Ishikawa (cell line): ENCODE measurements at regions not wholly inside any gene's neighbourhood (a gene's known extent, or its start where the extent isn't known, plus 50 kb on each side); places are given as distances from the start of the nearest gene placed in this dataset.

Source experiments
- CEBPB ChIP-seq: IDR thresholded peaks from 2 replicates; pipeline ENCODE4 v1.6.1; 2012
- CREB1 ChIP-seq: IDR thresholded peaks from 2 replicates; pipeline ENCODE4 v1.6.1; 2012; ENCODE audit warnings: low read depth
- EGR1 ChIP-seq: IDR thresholded peaks from 2 replicates; pipeline ENCODE4 v1.6.1; 2012
- EP300 ChIP-seq: IDR thresholded peaks from 2 replicates; pipeline ENCODE4 v1.6.1; 2012; ENCODE audit warnings: borderline replicate concordance
- FOXM1 ChIP-seq: IDR thresholded peaks from 2 replicates; pipeline ENCODE4 v1.6.1; 2012; ENCODE audit warnings: low read depth, borderline replicate concordance
- NFIC ChIP-seq: IDR thresholded peaks from 2 replicates; pipeline ENCODE4 v1.6.1; 2012
- RAD21 ChIP-seq: IDR thresholded peaks from 2 replicates; pipeline ENCODE4 v1.6.1; 2012; ENCODE audit warnings: low read depth
- REST ChIP-seq: IDR thresholded peaks from 2 replicates; pipeline ENCODE4 v1.6.1; 2012; ENCODE audit warnings: low read depth, mild to moderate bottlenecking
- TAF1 ChIP-seq: IDR thresholded peaks from 2 replicates; pipeline ENCODE4 v1.6.1; 2012; ENCODE audit warnings: low read depth, mild to moderate bottlenecking
- TCF12 ChIP-seq: IDR thresholded peaks from 2 replicates; pipeline ENCODE4 v1.6.1; 2012; ENCODE audit warnings: low read depth
- TEAD4 ChIP-seq: IDR thresholded peaks from 2 replicates; pipeline ENCODE4 v1.6.1; 2012
- YY1 ChIP-seq: IDR thresholded peaks from 2 replicates; pipeline ENCODE4 v1.6.1; 2012; ENCODE audit warnings: low read depth
- ZBTB7A ChIP-seq: IDR thresholded peaks from 2 replicates; pipeline ENCODE4 v1.6.1; 2012; ENCODE audit warnings: low read depth
- TF ChIP-seq, protein P1 (sequence below): IDR thresholded peaks from 2 replicates; pipeline ENCODE4 v1.6.1; 2012
- TF ChIP-seq, protein P2 (sequence below): IDR thresholded peaks from 2 replicates; pipeline ENCODE4 v1.6.1; 2012

DNA sequence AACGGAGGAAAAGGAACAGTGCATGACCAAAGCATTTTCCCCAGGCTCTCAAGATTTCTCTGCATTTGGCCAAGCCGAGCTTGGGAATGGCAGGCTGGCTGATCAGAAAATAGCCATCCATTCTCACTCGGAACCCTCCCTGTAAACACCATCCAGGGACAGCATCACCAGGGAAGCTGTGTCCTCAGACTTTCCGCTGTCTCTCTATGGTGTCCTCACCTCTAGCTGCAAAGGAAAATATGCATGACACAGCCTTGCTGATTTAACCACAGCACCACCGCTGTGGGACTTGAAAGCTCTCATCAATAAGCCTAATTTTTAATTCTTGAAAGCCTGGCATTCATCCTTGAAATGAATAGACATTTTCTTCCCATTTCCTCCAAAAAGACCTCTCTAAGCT is 311.7 kb downstream of the EIPR1 start:
- TF ChIP-seq CREB1 (no peak), FOXM1 (no peak), REST (no peak), TAF1 (no peak), YY1 (no peak), TEAD4 (no peak), RAD21 (no peak), ZBTB7A (no peak), EP300 (no peak)
- TF ChIP-seq, protein P1, sequence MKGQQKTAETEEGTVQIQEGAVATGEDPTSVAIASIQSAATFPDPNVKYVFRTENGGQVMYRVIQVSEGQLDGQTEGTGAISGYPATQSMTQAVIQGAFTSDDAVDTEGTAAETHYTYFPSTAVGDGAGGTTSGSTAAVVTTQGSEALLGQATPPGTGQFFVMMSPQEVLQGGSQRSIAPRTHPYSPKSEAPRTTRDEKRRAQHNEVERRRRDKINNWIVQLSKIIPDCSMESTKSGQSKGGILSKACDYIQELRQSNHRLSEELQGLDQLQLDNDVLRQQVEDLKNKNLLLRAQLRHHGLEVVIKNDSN = no peak
- TF ChIP-seq, protein P2, sequence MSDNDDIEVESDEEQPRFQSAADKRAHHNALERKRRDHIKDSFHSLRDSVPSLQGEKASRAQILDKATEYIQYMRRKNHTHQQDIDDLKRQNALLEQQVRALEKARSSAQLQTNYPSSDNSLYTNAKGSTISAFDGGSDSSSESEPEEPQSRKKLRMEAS = no peak

- TF ChIP-seq RAD21 (no peak), ZBTB7A (no peak), EGR1 (no peak), TEAD4 (no peak), TAF1 (no peak), EP300 (no peak), FOXM1 (no peak)
- TF ChIP-seq, protein P2 = no peak
Observed at GRCh38 chr2:3062476-3063260, 314.9 kb downstream of the EIPR1 start.

DNA sequence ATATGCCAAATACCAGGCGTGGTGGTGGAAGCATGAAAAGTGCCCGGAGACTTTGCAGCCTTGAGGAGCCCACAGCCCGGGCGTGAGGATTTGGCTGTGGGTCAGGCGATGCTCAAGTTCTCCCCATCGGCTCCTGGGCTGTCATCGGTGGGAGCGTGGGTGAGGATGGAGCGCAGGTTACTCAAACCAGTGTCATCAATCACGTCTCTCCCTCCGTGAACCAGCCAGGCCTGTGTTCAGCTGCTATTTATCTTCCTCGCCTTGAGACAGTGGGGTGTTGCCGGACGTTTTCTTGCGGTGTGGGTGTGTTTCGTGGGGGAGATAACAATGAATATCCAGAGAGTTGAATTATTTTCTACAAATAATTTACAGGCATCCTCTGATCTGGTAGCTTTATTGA is 317.6 kb downstream of the EIPR1 start:
- TF ChIP-seq ZBTB7A = no peak
- TF ChIP-seq REST = no peak
- TF ChIP-seq YY1 = no peak
- TF ChIP-seq CEBPB = no peak
- TF ChIP-seq, protein P2 = no peak
- TF ChIP-seq FOXM1 = no peak
- TF ChIP-seq TAF1 = no peak
- TF ChIP-seq EGR1 = no peak
- no peak for TF ChIP-seq TEAD4
- no peak for TF ChIP-seq EP300
- no peak for TF ChIP-seq CREB1
- TF ChIP-seq TCF12 = no peak
- TF ChIP-seq NFIC = no peak
- no peak for TF ChIP-seq RAD21
- TF ChIP-seq, protein P1 = no peak

DNA sequence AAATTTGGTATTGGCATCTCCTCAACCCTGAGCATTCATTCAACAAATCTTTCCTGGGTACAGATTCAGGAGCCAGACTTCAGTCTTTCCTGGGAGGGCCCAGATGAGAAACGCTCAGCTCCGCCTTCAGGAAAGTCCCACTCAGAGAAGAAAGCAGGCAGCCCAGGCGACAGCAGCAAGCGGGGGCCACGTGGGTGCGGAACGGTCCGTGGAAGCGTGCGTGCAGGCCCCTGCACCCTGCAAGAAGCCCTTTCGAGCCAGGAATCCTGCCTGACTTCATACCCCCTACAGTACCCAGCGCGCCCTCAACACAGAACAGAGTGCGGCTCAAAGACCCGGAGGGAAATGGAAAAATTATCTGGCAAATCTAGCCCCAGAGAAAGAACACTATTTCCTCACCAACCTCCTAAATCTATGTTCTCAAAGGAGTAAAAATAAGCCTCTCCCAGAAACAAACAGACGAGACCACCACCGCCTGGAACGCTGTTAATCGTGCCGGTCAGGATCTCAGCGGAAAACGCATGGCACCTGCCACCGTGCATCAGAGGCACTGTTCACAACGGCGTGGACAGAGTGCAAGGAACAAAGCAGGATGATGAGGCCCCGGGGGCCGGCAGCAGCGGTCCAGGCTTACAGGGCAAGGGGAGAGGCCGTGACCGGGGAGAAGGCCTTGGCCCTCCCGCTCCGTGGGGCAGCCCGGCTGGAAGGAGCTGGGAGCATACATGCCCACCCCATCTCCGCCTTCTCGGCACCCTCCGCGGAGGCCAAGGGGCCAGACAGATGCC is 318.3 kb downstream of the EIPR1 start:
- TF ChIP-seq TCF12 (no peak), NFIC (no peak), FOXM1 (no peak), EGR1 (no peak), YY1 (no peak), CEBPB (no peak), REST (no peak), EP300 (no peak), TEAD4 (no peak), CREB1 (no peak), TAF1 (no peak), RAD21 (no peak)
- TF ChIP-seq, protein P1 = no peak
